ENCODE measurements at regions not wholly inside any gene's neighbourhood (a gene's known extent, or its start where the extent isn't known, plus 50 kb on each side); places are given as distances from the start of the nearest gene placed in this dataset.

GRCh38 chr3:63168179-63168578, 109.9 kb upstream of the SYNPR start:
- TF ChIP-seq, protein P1, sequence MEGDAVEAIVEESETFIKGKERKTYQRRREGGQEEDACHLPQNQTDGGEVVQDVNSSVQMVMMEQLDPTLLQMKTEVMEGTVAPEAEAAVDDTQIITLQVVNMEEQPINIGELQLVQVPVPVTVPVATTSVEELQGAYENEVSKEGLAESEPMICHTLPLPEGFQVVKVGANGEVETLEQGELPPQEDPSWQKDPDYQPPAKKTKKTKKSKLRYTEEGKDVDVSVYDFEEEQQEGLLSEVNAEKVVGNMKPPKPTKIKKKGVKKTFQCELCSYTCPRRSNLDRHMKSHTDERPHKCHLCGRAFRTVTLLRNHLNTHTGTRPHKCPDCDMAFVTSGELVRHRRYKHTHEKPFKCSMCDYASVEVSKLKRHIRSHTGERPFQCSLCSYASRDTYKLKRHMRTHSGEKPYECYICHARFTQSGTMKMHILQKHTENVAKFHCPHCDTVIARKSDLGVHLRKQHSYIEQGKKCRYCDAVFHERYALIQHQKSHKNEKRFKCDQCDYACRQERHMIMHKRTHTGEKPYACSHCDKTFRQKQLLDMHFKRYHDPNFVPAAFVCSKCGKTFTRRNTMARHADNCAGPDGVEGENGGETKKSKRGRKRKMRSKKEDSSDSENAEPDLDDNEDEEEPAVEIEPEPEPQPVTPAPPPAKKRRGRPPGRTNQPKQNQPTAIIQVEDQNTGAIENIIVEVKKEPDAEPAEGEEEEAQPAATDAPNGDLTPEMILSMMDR (IDR thresholded peaks at IDR 0.05; ENCODE audit: insufficient read depth, low read depth, low read length): no peak
- TF ChIP-seq EZH2 (IDR thresholded peaks at IDR 0.05; ENCODE audit: insufficient read depth, low read length): no peak
